ENCODE measurements at regions not wholly inside any gene's neighbourhood (a gene's known extent, or its start where the extent isn't known, plus 50 kb on each side); places are given as distances from the start of the nearest gene placed in this dataset.
"Not testable (repeated sequence)": the region's sequence is repeated elsewhere in the genome, so short reads cannot be mapped to it uniquely, and the experiment has no call there.

GRCh38 chr14:105721996-105722709 lies 195.8 kb downstream of the TMEM121 start:
- H3K27ac ChIP-seq; H3K27me3 ChIP-seq; H3K4me3 ChIP-seq (replicated peaks in 1 of 3); H3K36me3 ChIP-seq; intact Hi-C loops (cut with DNase I); H3K4me1 ChIP-seq; H3K9me3 ChIP-seq; DNase-seq: not testable (repeated sequence)
- WGBS, 2 donors: 87 to 91% methylated on average over 11 to 21 of the region's 40 CpGs

- DNase-seq; H3K27me3 ChIP-seq; H3K27ac ChIP-seq; H3K4me1 ChIP-seq; H3K36me3 ChIP-seq; H3K9me3 ChIP-seq; intact Hi-C loops (cut with DNase I); H3K4me3 ChIP-seq (replicated peaks in 1 of 3): not testable (repeated sequence)
- WGBS, 2 donors: 100% methylated on average over 2 of the region's 8 CpGs; no CpG with 5 or more reads in 1 of the 2 donors
Observed at GRCh38 chr14:105723271-105723670, 196.9 kb downstream of the TMEM121 start.

- DNase-seq; intact Hi-C loops (cut with DNase I); H3K27me3 ChIP-seq; H3K4me3 ChIP-seq (replicated peaks in 1 of 3); H3K36me3 ChIP-seq; H3K4me1 ChIP-seq; H3K27ac ChIP-seq; H3K9me3 ChIP-seq: not testable (repeated sequence)
- 91 to 92% methylated on average over 5 to 6 of the region's 15 CpGs for WGBS, 2 donors
Observed at GRCh38 chr14:105723776-105724175, 197.4 kb downstream of the TMEM121 start.

GRCh38 chr14:105729825-105730368 lies 203.5 kb downstream of the TMEM121 start:
- H3K27ac ChIP-seq; H3K4me1 ChIP-seq; H3K27me3 ChIP-seq; intact Hi-C loops (cut with DNase I); H3K9me3 ChIP-seq; DNase-seq; H3K36me3 ChIP-seq; H3K4me3 ChIP-seq (replicated peaks in 1 of 3): not testable (repeated sequence)
- 73 to 76% methylated on average over 8 of the region's 8 CpGs for WGBS, 2 donors

GRCh38 chr14:105730731-105731130 lies 204.3 kb downstream of the TMEM121 start:
- H3K36me3 ChIP-seq; H3K9me3 ChIP-seq; DNase-seq; H3K4me3 ChIP-seq (replicated peaks in 1 of 3); H3K27me3 ChIP-seq; H3K4me1 ChIP-seq; intact Hi-C loops (cut with DNase I); H3K27ac ChIP-seq: not testable (repeated sequence)
- 60 to 63% methylated on average over 7 of the region's 7 CpGs for WGBS, 2 donors

- H3K27ac ChIP-seq; DNase-seq; H3K4me1 ChIP-seq; H3K36me3 ChIP-seq; H3K9me3 ChIP-seq; intact Hi-C loops (cut with DNase I); H3K27me3 ChIP-seq; H3K4me3 ChIP-seq (replicated peaks in 1 of 3): not testable (repeated sequence)
- 71 to 80% methylated on average over 10 to 23 of the region's 31 CpGs for WGBS, 2 donors
Observed at GRCh38 chr14:105731221-105731985, 205.0 kb downstream of the TMEM121 start.

- no peaks in the 10 kb centered on the region for H3K9me3 ChIP-seq
- intact Hi-C loops (cut with DNase I): no loop called here
- H3K27me3 ChIP-seq: no peaks in the 10 kb centered on the region
- no peaks in the 10 kb centered on the region for H3K36me3 ChIP-seq
- WGBS, 2 donors: 88% methylated on average over 22 of the region's 22 CpGs
- no peak for DNase-seq
- H3K27ac ChIP-seq: no peak overlapping the region
- H3K4me1 ChIP-seq: no peaks in the 10 kb centered on the region
- no peak for TF ChIP-seq POLR2A (IDR thresholded peaks at IDR 0.05)
- TF ChIP-seq CTCF (IDR thresholded peaks at IDR 0.05): no peak
- H3K4me3 ChIP-seq (replicated peaks in 1 of 3): no peak overlapping the region
Observed at GRCh38 chr14:105733081-105734065, 207.0 kb downstream of the TMEM121 start.

GRCh38 chr14:105734241-105734640 lies 207.9 kb downstream of the TMEM121 start:
- H3K27me3 ChIP-seq; H3K9me3 ChIP-seq; intact Hi-C loops (cut with DNase I); H3K36me3 ChIP-seq; DNase-seq; H3K4me1 ChIP-seq; H3K27ac ChIP-seq; H3K4me3 ChIP-seq (replicated peaks in 1 of 3): not testable (repeated sequence)
- WGBS, 2 donors: 85% methylated on average over 4 of the region's 14 CpGs; no CpG with 5 or more reads in 1 of the 2 donors

- H3K27ac ChIP-seq; H3K27me3 ChIP-seq; H3K36me3 ChIP-seq; H3K4me3 ChIP-seq (replicated peaks in 1 of 3); DNase-seq; H3K9me3 ChIP-seq; H3K4me1 ChIP-seq; intact Hi-C loops (cut with DNase I): not testable (repeated sequence)
- 89% methylated on average over 5 of the region's 20 CpGs; no CpG with 5 or more reads in 1 of the 2 donors for WGBS, 2 donors
Observed at GRCh38 chr14:105736331-105736730, 209.9 kb downstream of the TMEM121 start.
